ENCODE measurements at regions not wholly inside any gene's neighbourhood (a gene's known extent, or its start where the extent isn't known, plus 50 kb on each side); places are given as distances from the start of the nearest gene placed in this dataset.
"Not testable (repeated sequence)": the region's sequence is repeated elsewhere in the genome, so short reads cannot be mapped to it uniquely, and the experiment has no call there.

- DNase-seq = not testable (repeated sequence)
Measured at GRCh38 chr1:113305029-113305428, 85.3 kb upstream of the MAGI3 start.

GRCh38 chr1:113307771-113308445 lies 82.4 kb upstream of the MAGI3 start:
- DNase-seq = no peak

GRCh38 chr1:113312651-113313050 lies 77.7 kb upstream of the MAGI3 start:
- not testable (repeated sequence) for DNase-seq

- DNase-seq = no peak
Measured at GRCh38 chr1:113314600-113314999, 75.7 kb upstream of the MAGI3 start.

GRCh38 chr1:113320272-113320671 lies 70.0 kb upstream of the MAGI3 start:
- DNase-seq = no peak

GRCh38 chr1:113320972-113321680 lies 69.2 kb upstream of the MAGI3 start:
- no peak for DNase-seq

- no peak for DNase-seq
Measured at GRCh38 chr1:113321771-113322387, 68.4 kb upstream of the MAGI3 start.

GRCh38 chr1:113322439-113322838 lies 67.9 kb upstream of the MAGI3 start:
- DNase-seq = no peak

- DNase-seq = no peak
Measured at GRCh38 chr1:113325022-113325421, 65.3 kb upstream of the MAGI3 start.

GRCh38 chr1:113326976-113327375 lies 63.3 kb upstream of the MAGI3 start:
- DNase-seq = no peak

GRCh38 chr1:113333056-113333455 lies 57.3 kb upstream of the MAGI3 start:
- DNase-seq = no peak

GRCh38 chr1:113340038-113340437 lies 50.3 kb upstream of the MAGI3 start:
- no peak for DNase-seq

All from fibroblast of skin of abdomen (primary cell).